SJSA1 (cell line): ENCODE measurements at regions not wholly inside any gene's neighbourhood (a gene's known extent, or its start where the extent isn't known, plus 50 kb on each side); places are given as distances from the start of the nearest gene placed in this dataset.
"Not testable (repeated sequence)": the region's sequence is repeated elsewhere in the genome, so short reads cannot be mapped to it uniquely, and the experiment has no call there.

Source experiments
- DNase-seq, 2 experiments: peaks; one replicate each; pipeline ENCODE4 v3.0.0-alpha.2; 2015 to 2020; ENCODE audit warnings: low spot score in 2 of 2, low read depth in 1 of 2
- H3K27ac ChIP-seq: fragments of 250-450 bp; sonication (Bioruptor Pico); 2 replicates; pipeline ENCODE4 v1.5.1; 2020; ENCODE audit warnings: mild to moderate bottlenecking, moderate library complexity
- H3K27me3 ChIP-seq: fragments of 250-450 bp; sonication (Bioruptor Pico); replicated peaks from 2 replicates; pipeline ENCODE4 v1.5.1; 2020; ENCODE audit warnings: mild to moderate bottlenecking, moderate library complexity
- H3K36me3 ChIP-seq: fragments of 250-450 bp; sonication (Bioruptor Pico); 2 replicates; pipeline ENCODE4 v1.5.1; 2020; ENCODE audit warnings: mild to moderate bottlenecking
- H3K4me1 ChIP-seq: fragments of 250-450 bp; sonication (Bioruptor Pico); replicated peaks from 2 replicates; pipeline ENCODE4 v1.6.1; 2021; ENCODE audit warnings: mild to moderate bottlenecking
- H3K4me3 ChIP-seq: fragments of 250-450 bp; sonication (Bioruptor Pico); 2 replicates; pipeline ENCODE4 v1.5.1; 2020; ENCODE audit warnings: mild to moderate bottlenecking
- H3K9me3 ChIP-seq: fragments of 250-450 bp; sonication (Bioruptor Pico); replicated peaks from 2 replicates; pipeline ENCODE4 v1.5.1; 2020; ENCODE audit warnings: mild to moderate bottlenecking

GRCh38 chr4:20062857-20063256, 188.8 kb upstream of the SLIT2 start:
- DNase-seq, H3K36me3 ChIP-seq, H3K9me3 ChIP-seq, H3K4me3 ChIP-seq, H3K27ac ChIP-seq, H3K4me1 ChIP-seq, H3K27me3 ChIP-seq: not testable (repeated sequence)

GRCh38 chr4:20062054-20062453, 189.7 kb upstream of the SLIT2 start:
- Histone ChIP-seq H3K4me1 (no peaks in the 10 kb centered on the region), H3K27me3 (no peaks in the 10 kb centered on the region; the same call in 1 of the 2 replicates), H3K36me3 (no peaks in the 10 kb centered on the region), H3K9me3 (no peaks in the 10 kb centered on the region), H3K4me3 (no peak overlapping the region), H3K27ac (no peak overlapping the region)
- peak in 1 of 2 experiments; percentile 54 for DNase-seq

- no peak overlapping the region for H3K4me3 ChIP-seq
- no peaks in the 10 kb centered on the region for H3K9me3 ChIP-seq
- no peak for DNase-seq
- peaks cover 28% of the 10 kb centered on the region for H3K4me1 ChIP-seq
- no peak overlapping the region for H3K27ac ChIP-seq
- no peaks in the 10 kb centered on the region for H3K36me3 ChIP-seq
- no peaks in the 10 kb centered on the region for H3K27me3 ChIP-seq
These were observed 200.9 kb upstream of the SLIT2 start for GRCh38 chr4:20050768-20051167.

- no peak for DNase-seq
- H3K9me3 ChIP-seq = no peaks in the 10 kb centered on the region
- H3K4me3 ChIP-seq = no peak overlapping the region
- H3K27ac ChIP-seq = no peak overlapping the region
- no peaks in the 10 kb centered on the region for H3K36me3 ChIP-seq
- H3K27me3 ChIP-seq = no peaks in the 10 kb centered on the region
- H3K4me1 ChIP-seq = peaks cover 37% of the 10 kb centered on the region
These were observed 201.8 kb upstream of the SLIT2 start for GRCh38 chr4:20049889-20050288.

GRCh38 chr4:20046931-20047677, 204.6 kb upstream of the SLIT2 start:
- Histone ChIP-seq H3K27ac (peak overlapping the region; percentile 52), H3K4me1 (peaks cover 57% of the 10 kb centered on the region), H3K4me3 (no peak overlapping the region), H3K27me3 (no peaks in the 10 kb centered on the region), H3K9me3 (no peaks in the 10 kb centered on the region), H3K36me3 (no peaks in the 10 kb centered on the region)
- peak; percentile 91 to 93 for DNase-seq

GRCh38 chr4:20046179-20046578, 205.5 kb upstream of the SLIT2 start:
- Histone ChIP-seq H3K4me3 (no peak overlapping the region), H3K36me3 (no peaks in the 10 kb centered on the region), H3K27ac (peak overlapping the region; percentile 52), H3K27me3 (no peaks in the 10 kb centered on the region), H3K4me1 (peaks cover 57% of the 10 kb centered on the region), H3K9me3 (no peaks in the 10 kb centered on the region)
- DNase-seq = no peak

- no peaks in the 10 kb centered on the region for H3K9me3 ChIP-seq
- H3K4me1 ChIP-seq = peaks cover 55% of the 10 kb centered on the region
- DNase-seq = no peak
- no peaks in the 10 kb centered on the region for H3K27me3 ChIP-seq
- no peaks in the 10 kb centered on the region for H3K36me3 ChIP-seq
- H3K4me3 ChIP-seq = no peak overlapping the region
- no peak overlapping the region for H3K27ac ChIP-seq
These were observed 206.7 kb upstream of the SLIT2 start for GRCh38 chr4:20044966-20045365.

GRCh38 chr4:20044502-20044911, 207.2 kb upstream of the SLIT2 start:
- Histone ChIP-seq H3K4me1 (peaks cover 50% of the 10 kb centered on the region), H3K27me3 (no peaks in the 10 kb centered on the region), H3K9me3 (no peaks in the 10 kb centered on the region), H3K4me3 (no peak overlapping the region), H3K36me3 (no peaks in the 10 kb centered on the region), H3K27ac (no peak overlapping the region)
- DNase-seq = no peak

GRCh38 chr4:20043991-20044390, 207.7 kb upstream of the SLIT2 start:
- Histone ChIP-seq H3K4me1 (peaks cover 47% of the 10 kb centered on the region), H3K9me3 (no peaks in the 10 kb centered on the region), H3K27me3 (no peaks in the 10 kb centered on the region), H3K27ac (no peak overlapping the region), H3K36me3 (no peaks in the 10 kb centered on the region), H3K4me3 (no peak overlapping the region)
- no peak for DNase-seq

GRCh38 chr4:20042769-20043168, 208.9 kb upstream of the SLIT2 start:
- no peaks in the 10 kb centered on the region for H3K9me3 ChIP-seq
- H3K27ac ChIP-seq = no peak overlapping the region
- no peak for DNase-seq
- H3K27me3 ChIP-seq = no peaks in the 10 kb centered on the region
- peaks cover 47% of the 10 kb centered on the region for H3K4me1 ChIP-seq
- H3K36me3 ChIP-seq = no peaks in the 10 kb centered on the region
- H3K4me3 ChIP-seq = no peak overlapping the region

GRCh38 chr4:20041839-20042407, 209.8 kb upstream of the SLIT2 start:
- no peaks in the 10 kb centered on the region for H3K36me3 ChIP-seq
- no peak overlapping the region for H3K27ac ChIP-seq
- no peak for DNase-seq
- peaks cover 40% of the 10 kb centered on the region for H3K4me1 ChIP-seq
- H3K27me3 ChIP-seq = no peaks in the 10 kb centered on the region
- H3K9me3 ChIP-seq = no peaks in the 10 kb centered on the region
- no peak overlapping the region for H3K4me3 ChIP-seq

GRCh38 chr4:20037745-20038144, 214.0 kb upstream of the SLIT2 start:
- DNase-seq = no peak
- Histone ChIP-seq H3K27me3 (no peaks in the 10 kb centered on the region), H3K36me3 (no peaks in the 10 kb centered on the region), H3K4me3 (no peak overlapping the region), H3K4me1 (peaks cover 3% of the 10 kb centered on the region; the same call in 1 of the 2 replicates), H3K9me3 (no peaks in the 10 kb centered on the region), H3K27ac (no peak overlapping the region)

- Histone ChIP-seq H3K36me3 (no peaks in the 10 kb centered on the region), H3K4me3 (no peak overlapping the region), H3K27me3 (no peaks in the 10 kb centered on the region), H3K9me3 (no peaks in the 10 kb centered on the region), H3K4me1 (peaks cover 8% of the 10 kb centered on the region), H3K27ac (no peak overlapping the region)
- no peak for DNase-seq
These were observed 221.6 kb upstream of the SLIT2 start for GRCh38 chr4:20030108-20030507.

- Histone ChIP-seq H3K36me3 (no peaks in the 10 kb centered on the region), H3K4me3 (no peak overlapping the region), H3K27ac (no peak overlapping the region), H3K4me1 (peaks cover 8% of the 10 kb centered on the region), H3K9me3 (no peaks in the 10 kb centered on the region), H3K27me3 (no peaks in the 10 kb centered on the region)
- no peak for DNase-seq
These were observed 223.1 kb upstream of the SLIT2 start for GRCh38 chr4:20028645-20029044.
